K562 (cell line): ENCODE measurements at regions not wholly inside any gene's neighbourhood (a gene's known extent, or its start where the extent isn't known, plus 50 kb on each side); places are given as distances from the start of the nearest gene placed in this dataset.
A peak's percentile ranks its signal among the peaks of the same experiment; 100 is the strongest.

Experiments
- CREM ChIP-seq: IDR thresholded peaks from 2 replicates; pipeline ENCODE4 v1.6.1; 2014; ENCODE audit warnings: antibody characterized with exemption, low read depth
- ETV5 ChIP-seq: sonication (generic); formaldehyde crosslinking; IDR thresholded peaks from 2 replicates; pipeline ENCODE4 v1.4.0; 2020; ENCODE audit warnings: low read depth, mild to moderate bottlenecking, missing genetic modification reagents
- FIP1L1 ChIP-seq: fragments of 200-400 bp; formaldehyde crosslinking; IDR thresholded peaks from 2 replicates; pipeline ENCODE4 v1.6.1; 2018; ENCODE audit warnings: mild to moderate bottlenecking, low read depth, low read length; ENCODE audit not compliant: poor library complexity, severe bottlenecking
- GABPA ChIP-seq: fragments of 200-800 bp; sonication (Bioruptor generic); conservative IDR thresholded peaks from 2 replicates; pipeline ENCODE4 v1.6.1; 2016; ENCODE audit warnings: low read depth, missing genetic modification characterization, missing compliant biosample characterization
- KLF6 ChIP-seq: fragments of 250-450 bp; sonication (Bioruptor Pico); IDR thresholded peaks from 2 replicates; pipeline ENCODE4 v1.4.0; 2020; ENCODE audit warnings: mild to moderate bottlenecking, moderate library complexity, borderline replicate concordance
- MAFF ChIP-seq: IDR thresholded peaks from 2 replicates; pipeline ENCODE4 v1.6.1; 2012; ENCODE audit warnings: low read length, improper control_type of control experiment
- MCM2 ChIP-seq: fragments of 450-650 bp; IDR thresholded peaks from 2 replicates; pipeline ENCODE4 v1.6.1; 2017; ENCODE audit warnings: low read depth, mild to moderate bottlenecking
- NR2C2 ChIP-seq, 2 experiments: fragments of 200-800 bp in 1 of 2; sonication (Bioruptor generic) in 1 of 2; sonication (generic) in 1 of 2; formaldehyde crosslinking in 1 of 2; IDR thresholded peaks; 2 replicates each; pipeline versions ENCODE4 v1.6.1 to v1.8.0; 2016 to 2022; ENCODE audit warnings: mild to moderate bottlenecking in 1 of 2, missing compliant biosample characterization in 1 of 2, missing genetic modification characterization in 1 of 2, missing genetic modification reagents in 1 of 2
- PHF21A ChIP-seq: fragments of 450-650 bp; IDR thresholded peaks from 2 replicates; pipeline ENCODE4 v1.6.1; 2017; ENCODE audit warnings: low read depth, borderline replicate concordance
- SIN3B ChIP-seq: fragments of 450-650 bp; IDR thresholded peaks from 2 replicates; pipeline ENCODE4 v1.6.1; 2017; ENCODE audit warnings: low read depth, mild to moderate bottlenecking, moderate library complexity
- SNIP1 ChIP-seq: fragments of 450-650 bp; IDR thresholded peaks from 2 replicates; pipeline ENCODE4 v1.7.1; 2017; ENCODE audit warnings: low read depth, mild to moderate bottlenecking
- ZNF354B ChIP-seq: fragments of 250-450 bp; sonication (Bioruptor Pico); IDR thresholded peaks from 2 replicates; pipeline ENCODE4 v1.4.0; 2020
- TF ChIP-seq, protein P1 (sequence below): sonication (generic); formaldehyde crosslinking; IDR thresholded peaks from 2 replicates; pipeline ENCODE4 v1.8.0; 2023; ENCODE audit warnings: mild to moderate bottlenecking, missing genetic modification reagents
- TF ChIP-seq, protein P2 (sequence below): conservative IDR thresholded peaks from 2 replicates; pipeline ENCODE4 v1.6.1; 2011; ENCODE audit warnings: low read depth, mild to moderate bottlenecking, low read length; ENCODE audit not compliant: control insufficient read depth
- TF ChIP-seq, protein P3 (sequence below): fragments of 450-650 bp; formaldehyde crosslinking; IDR thresholded peaks from 2 replicates; pipeline ENCODE4 v1.4.0; 2020; ENCODE audit warnings: mild to moderate bottlenecking, moderate library complexity
- TF ChIP-seq, protein P4 (sequence below): IDR thresholded peaks from 3 replicates; pipeline ENCODE4 v1.6.1; 2011; ENCODE audit warnings: borderline replicate concordance, mild to moderate bottlenecking, moderate library complexity; ENCODE audit not compliant: insufficient read length; ENCODE audit errors: extremely low read depth

- TF ChIP-seq, protein P1, sequence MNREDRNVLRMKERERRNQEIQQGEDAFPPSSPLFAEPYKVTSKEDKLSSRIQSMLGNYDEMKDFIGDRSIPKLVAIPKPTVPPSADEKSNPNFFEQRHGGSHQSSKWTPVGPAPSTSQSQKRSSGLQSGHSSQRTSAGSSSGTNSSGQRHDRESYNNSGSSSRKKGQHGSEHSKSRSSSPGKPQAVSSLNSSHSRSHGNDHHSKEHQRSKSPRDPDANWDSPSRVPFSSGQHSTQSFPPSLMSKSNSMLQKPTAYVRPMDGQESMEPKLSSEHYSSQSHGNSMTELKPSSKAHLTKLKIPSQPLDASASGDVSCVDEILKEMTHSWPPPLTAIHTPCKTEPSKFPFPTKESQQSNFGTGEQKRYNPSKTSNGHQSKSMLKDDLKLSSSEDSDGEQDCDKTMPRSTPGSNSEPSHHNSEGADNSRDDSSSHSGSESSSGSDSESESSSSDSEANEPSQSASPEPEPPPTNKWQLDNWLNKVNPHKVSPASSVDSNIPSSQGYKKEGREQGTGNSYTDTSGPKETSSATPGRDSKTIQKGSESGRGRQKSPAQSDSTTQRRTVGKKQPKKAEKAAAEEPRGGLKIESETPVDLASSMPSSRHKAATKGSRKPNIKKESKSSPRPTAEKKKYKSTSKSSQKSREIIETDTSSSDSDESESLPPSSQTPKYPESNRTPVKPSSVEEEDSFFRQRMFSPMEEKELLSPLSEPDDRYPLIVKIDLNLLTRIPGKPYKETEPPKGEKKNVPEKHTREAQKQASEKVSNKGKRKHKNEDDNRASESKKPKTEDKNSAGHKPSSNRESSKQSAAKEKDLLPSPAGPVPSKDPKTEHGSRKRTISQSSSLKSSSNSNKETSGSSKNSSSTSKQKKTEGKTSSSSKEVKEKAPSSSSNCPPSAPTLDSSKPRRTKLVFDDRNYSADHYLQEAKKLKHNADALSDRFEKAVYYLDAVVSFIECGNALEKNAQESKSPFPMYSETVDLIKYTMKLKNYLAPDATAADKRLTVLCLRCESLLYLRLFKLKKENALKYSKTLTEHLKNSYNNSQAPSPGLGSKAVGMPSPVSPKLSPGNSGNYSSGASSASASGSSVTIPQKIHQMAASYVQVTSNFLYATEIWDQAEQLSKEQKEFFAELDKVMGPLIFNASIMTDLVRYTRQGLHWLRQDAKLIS (CRISPR knock-in tag) = no peak
- TF ChIP-seq KLF6 (CRISPR knock-in tag) (no peak), ZNF354B (CRISPR knock-in tag) (peak; percentile 4; the same call in 1 of the 2 replicates), GABPA (tag) (peak; percentile 37), FIP1L1 (no peak), PHF21A (peak; percentile 29; the same call in 1 of the 2 replicates), CREM (peak; percentile 90), SNIP1 (no peak), ETV5 (CRISPR knock-in tag) (no peak), MAFF (no peak; the same call in 1 of the 2 replicates), NR2C2 (CRISPR knock-in tag; IDR thresholded peaks at IDR 0.05) (no peak), NR2C2 (tag; IDR thresholded peaks at IDR 0.05) (no peak; the same call in 1 of the 2 replicates), MCM2 (no peak), SIN3B (no peak)
- TF ChIP-seq, protein P2, sequence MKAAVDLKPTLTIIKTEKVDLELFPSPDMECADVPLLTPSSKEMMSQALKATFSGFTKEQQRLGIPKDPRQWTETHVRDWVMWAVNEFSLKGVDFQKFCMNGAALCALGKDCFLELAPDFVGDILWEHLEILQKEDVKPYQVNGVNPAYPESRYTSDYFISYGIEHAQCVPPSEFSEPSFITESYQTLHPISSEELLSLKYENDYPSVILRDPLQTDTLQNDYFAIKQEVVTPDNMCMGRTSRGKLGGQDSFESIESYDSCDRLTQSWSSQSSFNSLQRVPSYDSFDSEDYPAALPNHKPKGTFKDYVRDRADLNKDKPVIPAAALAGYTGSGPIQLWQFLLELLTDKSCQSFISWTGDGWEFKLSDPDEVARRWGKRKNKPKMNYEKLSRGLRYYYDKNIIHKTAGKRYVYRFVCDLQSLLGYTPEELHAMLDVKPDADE = no peak
- TF ChIP-seq, protein P3, sequence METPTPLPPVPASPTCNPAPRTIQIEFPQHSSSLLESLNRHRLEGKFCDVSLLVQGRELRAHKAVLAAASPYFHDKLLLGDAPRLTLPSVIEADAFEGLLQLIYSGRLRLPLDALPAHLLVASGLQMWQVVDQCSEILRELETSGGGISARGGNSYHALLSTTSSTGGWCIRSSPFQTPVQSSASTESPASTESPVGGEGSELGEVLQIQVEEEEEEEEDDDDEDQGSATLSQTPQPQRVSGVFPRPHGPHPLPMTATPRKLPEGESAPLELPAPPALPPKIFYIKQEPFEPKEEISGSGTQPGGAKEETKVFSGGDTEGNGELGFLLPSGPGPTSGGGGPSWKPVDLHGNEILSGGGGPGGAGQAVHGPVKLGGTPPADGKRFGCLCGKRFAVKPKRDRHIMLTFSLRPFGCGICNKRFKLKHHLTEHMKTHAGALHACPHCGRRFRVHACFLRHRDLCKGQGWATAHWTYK (CRISPR knock-in tag) = 0 out of 2 replicates have a peak, but pooled peaks have one; percentile 35
- TF ChIP-seq, protein P4, sequence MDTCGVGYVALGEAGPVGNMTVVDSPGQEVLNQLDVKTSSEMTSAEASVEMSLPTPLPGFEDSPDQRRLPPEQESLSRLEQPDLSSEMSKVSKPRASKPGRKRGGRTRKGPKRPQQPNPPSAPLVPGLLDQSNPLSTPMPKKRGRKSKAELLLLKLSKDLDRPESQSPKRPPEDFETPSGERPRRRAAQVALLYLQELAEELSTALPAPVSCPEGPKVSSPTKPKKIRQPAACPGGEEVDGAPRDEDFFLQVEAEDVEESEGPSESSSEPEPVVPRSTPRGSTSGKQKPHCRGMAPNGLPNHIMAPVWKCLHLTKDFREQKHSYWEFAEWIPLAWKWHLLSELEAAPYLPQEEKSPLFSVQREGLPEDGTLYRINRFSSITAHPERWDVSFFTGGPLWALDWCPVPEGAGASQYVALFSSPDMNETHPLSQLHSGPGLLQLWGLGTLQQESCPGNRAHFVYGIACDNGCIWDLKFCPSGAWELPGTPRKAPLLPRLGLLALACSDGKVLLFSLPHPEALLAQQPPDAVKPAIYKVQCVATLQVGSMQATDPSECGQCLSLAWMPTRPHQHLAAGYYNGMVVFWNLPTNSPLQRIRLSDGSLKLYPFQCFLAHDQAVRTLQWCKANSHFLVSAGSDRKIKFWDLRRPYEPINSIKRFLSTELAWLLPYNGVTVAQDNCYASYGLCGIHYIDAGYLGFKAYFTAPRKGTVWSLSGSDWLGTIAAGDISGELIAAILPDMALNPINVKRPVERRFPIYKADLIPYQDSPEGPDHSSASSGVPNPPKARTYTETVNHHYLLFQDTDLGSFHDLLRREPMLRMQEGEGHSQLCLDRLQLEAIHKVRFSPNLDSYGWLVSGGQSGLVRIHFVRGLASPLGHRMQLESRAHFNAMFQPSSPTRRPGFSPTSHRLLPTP = no peak
Measured at GRCh38 chr17:27986805-27987684, 55.4 kb upstream of the NLK start (continued).
